Thoracic aorta (tissue), 2 donors: ENCODE measurements at regions not wholly inside any gene's neighbourhood (a gene's known extent, or its start where the extent isn't known, plus 50 kb on each side); places are given as distances from the start of the nearest gene placed in this dataset.

ENCODE experiments used
- ATAC-seq: fragments of 150-250 bp; one replicate; pipeline ENCODE4 v1.8.0; 2017; ENCODE audit warnings: low read depth; ENCODE audit not compliant: insufficient number of reproducible peaks, low FRiP score
- DNase-seq: peaks from one replicate; pipeline ENCODE4 v3.0.0-alpha.2; 2020; ENCODE audit warnings: low spot score
- H3K27ac ChIP-seq, 2 donors: fragments of 200-600 bp; sonication (generic); 1 replicate in 1 of 2; 2 replicates in 1 of 2; pipeline ENCODE4 v1.5.1; 2016; ENCODE audit warnings: mild to moderate bottlenecking in 2 of 2, moderate library complexity in 2 of 2
- H3K27me3 ChIP-seq: fragments of 200-600 bp; sonication (generic); replicated peaks from 2 replicates; pipeline ENCODE4 v1.6.0; 2016; ENCODE audit warnings: mild to moderate bottlenecking; ENCODE audit not compliant: insufficient read depth
- H3K36me3 ChIP-seq: fragments of 200-600 bp; sonication (generic); one replicate; pipeline ENCODE4 v1.5.1; 2016
- H3K4me1 ChIP-seq, 2 donors: fragments of 200-600 bp; sonication (generic); 1 replicate in 1 of 2; 2 replicates in 1 of 2; pipeline versions ENCODE4 v1.5.1 to v1.6.0; 2016; ENCODE audit warnings: low read depth in 2 of 2, mild to moderate bottlenecking in 1 of 2; ENCODE audit not compliant: control insufficient read depth in 1 of 2
- H3K4me3 ChIP-seq: fragments of 200-600 bp; sonication (generic); 2 replicates; pipeline ENCODE4 v1.5.1; 2016; ENCODE audit warnings: mild to moderate bottlenecking
- H3K9me3 ChIP-seq: fragments of 200-600 bp; sonication (generic); 2 replicates; pipeline ENCODE4 v1.5.1; 2016
- TF ChIP-seq, protein P1 (sequence below): fragments of 200-600 bp; sonication (generic); IDR thresholded peaks from one replicate; pipeline ENCODE4 v1.5.1; 2019; ENCODE audit warnings: antibody characterized with exemption

DNA sequence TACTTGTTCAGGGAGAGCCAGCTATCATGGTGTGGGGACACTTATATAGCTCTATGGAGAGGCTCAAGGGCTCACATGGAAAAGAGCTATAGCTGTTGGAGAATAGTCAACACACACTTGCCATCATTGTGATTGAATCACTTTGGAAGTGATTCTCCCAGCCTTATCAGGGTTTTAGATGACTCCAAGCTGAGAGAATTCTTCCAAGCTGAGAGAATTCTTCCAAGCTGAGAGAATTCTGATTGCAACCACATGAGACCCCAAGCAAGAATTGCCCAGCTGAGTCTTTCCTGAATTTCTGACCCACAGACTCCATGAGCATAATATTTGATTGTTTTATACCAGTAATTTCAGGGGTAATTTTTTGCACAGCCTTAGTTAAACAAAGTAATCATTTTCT is 1318.3 kb upstream of the RAG2 start:
- TF ChIP-seq, protein P1, sequence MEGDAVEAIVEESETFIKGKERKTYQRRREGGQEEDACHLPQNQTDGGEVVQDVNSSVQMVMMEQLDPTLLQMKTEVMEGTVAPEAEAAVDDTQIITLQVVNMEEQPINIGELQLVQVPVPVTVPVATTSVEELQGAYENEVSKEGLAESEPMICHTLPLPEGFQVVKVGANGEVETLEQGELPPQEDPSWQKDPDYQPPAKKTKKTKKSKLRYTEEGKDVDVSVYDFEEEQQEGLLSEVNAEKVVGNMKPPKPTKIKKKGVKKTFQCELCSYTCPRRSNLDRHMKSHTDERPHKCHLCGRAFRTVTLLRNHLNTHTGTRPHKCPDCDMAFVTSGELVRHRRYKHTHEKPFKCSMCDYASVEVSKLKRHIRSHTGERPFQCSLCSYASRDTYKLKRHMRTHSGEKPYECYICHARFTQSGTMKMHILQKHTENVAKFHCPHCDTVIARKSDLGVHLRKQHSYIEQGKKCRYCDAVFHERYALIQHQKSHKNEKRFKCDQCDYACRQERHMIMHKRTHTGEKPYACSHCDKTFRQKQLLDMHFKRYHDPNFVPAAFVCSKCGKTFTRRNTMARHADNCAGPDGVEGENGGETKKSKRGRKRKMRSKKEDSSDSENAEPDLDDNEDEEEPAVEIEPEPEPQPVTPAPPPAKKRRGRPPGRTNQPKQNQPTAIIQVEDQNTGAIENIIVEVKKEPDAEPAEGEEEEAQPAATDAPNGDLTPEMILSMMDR, result no peak
- Histone ChIP-seq H3K27me3 (no peaks in the 10 kb centered on the region), H3K27ac (no peak overlapping the region), H3K4me1 (no peaks in the 10 kb centered on the region), H3K4me3 (no peak overlapping the region), H3K36me3 (no peaks in the 10 kb centered on the region), H3K9me3 (no peaks in the 10 kb centered on the region)
- ATAC-seq (no peak), DNase-seq (no peak)

DNA sequence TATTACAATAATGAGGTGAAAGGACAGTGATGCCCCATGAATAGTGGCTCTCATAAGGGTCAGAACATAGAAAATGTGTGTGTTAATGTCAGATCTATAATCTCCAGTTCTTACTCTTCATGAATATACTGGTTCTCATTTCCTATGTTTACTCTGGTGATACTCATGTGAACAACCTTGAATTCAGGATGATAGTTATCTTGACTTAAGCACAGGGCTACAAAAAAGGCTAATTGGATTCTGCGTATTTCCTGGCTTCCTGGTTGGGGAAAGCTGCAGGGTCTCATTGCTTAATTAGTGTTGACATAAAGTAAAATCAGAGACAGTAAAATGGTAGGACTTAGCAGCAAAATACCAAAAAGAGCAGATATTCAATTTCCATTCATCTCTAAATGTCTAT is 1316.8 kb upstream of the RAG2 start:
- DNase-seq (no peak), ATAC-seq (no peak)
- Histone ChIP-seq H3K4me3 (no peak overlapping the region), H3K4me1 (no peaks in the 10 kb centered on the region), H3K36me3 (no peaks in the 10 kb centered on the region), H3K27me3 (no peaks in the 10 kb centered on the region), H3K27ac (no peak overlapping the region), H3K9me3 (no peaks in the 10 kb centered on the region)
- TF ChIP-seq, protein P1, result no peak

DNA sequence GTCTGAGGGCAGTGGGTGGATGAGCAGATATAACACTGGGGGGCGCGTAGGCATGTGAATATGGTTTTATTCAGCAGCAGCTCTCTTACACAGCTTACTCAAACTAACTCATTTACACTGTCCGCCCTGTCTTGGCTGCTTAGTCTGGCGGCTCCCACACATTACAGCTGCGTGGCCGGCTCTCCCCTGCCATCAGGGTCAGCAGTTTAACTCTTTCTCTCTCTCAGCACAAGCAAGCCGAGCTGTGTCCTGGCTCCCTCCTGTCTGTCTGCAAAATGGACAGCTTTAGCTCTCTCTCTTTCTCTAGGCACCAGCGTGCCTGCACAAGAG is 1310.1 kb upstream of the RAG2 start:
- Histone ChIP-seq H3K27ac (no peak overlapping the region), H3K4me1 (no peaks in the 10 kb centered on the region), H3K36me3 (no peaks in the 10 kb centered on the region), H3K4me3 (no peak overlapping the region), H3K9me3 (no peaks in the 10 kb centered on the region), H3K27me3 (no peaks in the 10 kb centered on the region)
- TF ChIP-seq, protein P1, result no peak
- DNase-seq (no peak), ATAC-seq (no peak)

DNA sequence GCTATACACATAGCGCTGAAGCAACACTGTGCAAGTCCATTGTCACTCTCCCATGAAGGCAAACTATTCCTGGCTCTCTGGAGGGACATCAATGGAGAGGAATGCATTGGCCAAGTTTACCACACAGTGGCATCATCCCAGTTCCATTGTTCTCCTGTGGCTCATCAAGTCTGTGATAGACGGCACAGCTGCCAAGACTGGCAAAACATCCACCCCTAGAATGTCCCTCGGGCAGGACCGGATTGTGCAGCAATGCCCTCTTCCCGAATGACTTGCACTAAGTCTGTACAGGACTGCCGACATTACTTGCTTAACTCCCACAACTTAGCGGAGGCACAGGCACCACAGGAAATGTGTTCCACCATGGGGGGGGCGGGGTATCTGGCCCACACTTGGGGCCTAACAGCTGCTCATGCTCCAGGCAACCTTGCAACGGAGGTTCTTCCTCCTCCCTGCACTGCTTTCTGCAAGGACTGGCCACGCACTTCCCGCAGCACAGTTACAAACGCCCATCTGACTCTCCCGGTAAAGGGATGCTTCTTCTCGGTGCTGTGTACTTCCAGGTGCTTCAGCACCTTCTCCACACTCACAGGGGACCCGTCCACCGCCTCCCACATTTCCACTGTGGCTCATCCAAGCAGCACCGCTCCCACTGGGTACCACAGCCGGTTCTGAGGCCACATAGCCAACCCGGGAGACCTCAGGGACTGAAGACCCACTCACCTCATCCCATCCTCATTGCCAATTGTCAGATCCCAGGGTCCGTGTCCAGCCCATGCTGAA is 1309.6 kb upstream of the RAG2 start:
- no peak overlapping the region for H3K4me3 ChIP-seq
- no peaks in the 10 kb centered on the region for H3K27me3 ChIP-seq
- no peak overlapping the region for H3K27ac ChIP-seq
- no peaks in the 10 kb centered on the region for H3K36me3 ChIP-seq
- TF ChIP-seq, protein P1, result no peak
- H3K9me3 ChIP-seq, result no peaks in the 10 kb centered on the region
- no peak for DNase-seq
- no peak for ATAC-seq
- H3K4me1 ChIP-seq, result no peaks in the 10 kb centered on the region

DNA sequence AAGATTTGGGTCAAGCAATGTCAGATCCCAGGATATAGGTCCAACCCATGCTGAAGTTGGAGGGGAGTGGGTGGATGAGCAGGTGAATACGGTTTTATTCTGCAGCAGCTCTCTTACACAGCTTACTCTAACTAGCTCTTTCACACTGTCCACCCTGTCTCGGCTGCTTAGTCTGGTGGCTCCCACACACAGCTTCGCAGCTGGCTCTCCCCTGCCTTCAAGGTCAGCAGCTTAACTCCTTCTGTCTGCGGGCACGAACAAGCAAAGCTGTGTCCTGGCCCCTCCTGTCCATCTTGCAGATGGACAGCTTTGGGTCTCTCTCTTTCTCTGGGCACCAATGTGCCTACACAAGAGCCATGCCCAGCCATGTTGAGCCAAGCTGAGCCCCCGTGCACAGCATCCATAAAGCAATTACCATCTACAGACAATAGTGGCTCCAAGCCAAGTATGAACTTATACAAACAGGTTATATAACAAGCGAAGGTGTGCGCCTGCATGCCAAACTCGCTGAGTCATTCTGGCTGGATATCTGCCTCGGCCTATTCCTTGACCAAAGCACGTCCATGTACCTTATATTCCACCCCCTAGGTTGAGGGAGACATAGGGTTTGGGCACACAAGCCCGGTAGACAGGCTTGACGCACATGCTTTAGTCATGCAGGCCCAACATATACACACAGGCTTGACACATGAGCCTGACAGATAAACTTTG is 1307.8 kb upstream of the RAG2 start:
- no peak overlapping the region for H3K4me3 ChIP-seq
- H3K27ac ChIP-seq, result no peak overlapping the region
- H3K4me1 ChIP-seq, result no peaks in the 10 kb centered on the region
- H3K36me3 ChIP-seq, result no peaks in the 10 kb centered on the region
- DNase-seq (no peak), ATAC-seq (no peak)
- TF ChIP-seq, protein P1, result no peak
- H3K9me3 ChIP-seq, result no peaks in the 10 kb centered on the region
- no peaks in the 10 kb centered on the region for H3K27me3 ChIP-seq
